LNCAP (cell line): ENCODE measurements at regions not wholly inside any gene's neighbourhood (a gene's known extent, or its start where the extent isn't known, plus 50 kb on each side); places are given as distances from the start of the nearest gene placed in this dataset.

Source experiments
- CTCF ChIP-seq: fragments of 450-650 bp; IDR thresholded peaks from 2 replicates; pipeline ENCODE4 v1.5.1; 2017; ENCODE audit warnings: mild to moderate bottlenecking

GRCh38 chr12:68529869-68530268 lies 80.8 kb upstream of the RAP1B start:
- TF ChIP-seq CTCF, result no peak

GRCh38 chr12:68530299-68530698 lies 80.4 kb upstream of the RAP1B start:
- no peak for TF ChIP-seq CTCF

- TF ChIP-seq CTCF, result no peak
Observed at GRCh38 chr12:68530965-68531364, 79.7 kb upstream of the RAP1B start.

GRCh38 chr12:68532204-68532886 lies 78.4 kb upstream of the RAP1B start:
- TF ChIP-seq CTCF, result no peak

- no peak for TF ChIP-seq CTCF
Observed at GRCh38 chr12:68532887-68533248, 77.8 kb upstream of the RAP1B start.

GRCh38 chr12:68534108-68534507 lies 76.6 kb upstream of the RAP1B start:
- no peak for TF ChIP-seq CTCF

- no peak for TF ChIP-seq CTCF
Observed at GRCh38 chr12:68536885-68537485, 73.7 kb upstream of the RAP1B start.
